ENCODE measurements at regions not wholly inside any gene's neighbourhood (a gene's known extent, or its start where the extent isn't known, plus 50 kb on each side); places are given as distances from the start of the nearest gene placed in this dataset.

- no peak for DNase-seq
These were observed 251.0 kb downstream of the DIO2 start for GRCh38 chr14:79960288-79960687.

- no peak for DNase-seq
These were observed 259.7 kb downstream of the DIO2 start for GRCh38 chr14:79951572-79951971.

GRCh38 chr14:79949906-79950305 is 261.4 kb downstream of the DIO2 start:
- no peak for DNase-seq

- no peak for DNase-seq
These were observed 263.8 kb downstream of the DIO2 start for GRCh38 chr14:79947440-79948054.

GRCh38 chr14:79939235-79939634 is 272.1 kb downstream of the DIO2 start:
- no peak for DNase-seq

- no peak for DNase-seq
These were observed 273.1 kb downstream of the DIO2 start for GRCh38 chr14:79938185-79938584.

- DNase-seq: no peak
These were observed 273.9 kb downstream of the DIO2 start for GRCh38 chr14:79937433-79937832.

- no peak for DNase-seq
These were observed 286.8 kb downstream of the DIO2 start for GRCh38 chr14:79924551-79924950.

GRCh38 chr14:79920180-79920692 is 291.1 kb downstream of the DIO2 start:
- DNase-seq: no peak

Measured in midbrain (tissue), 1 donor.